ENCODE measurements at regions not wholly inside any gene's neighbourhood (a gene's known extent, or its start where the extent isn't known, plus 50 kb on each side); places are given as distances from the start of the nearest gene placed in this dataset.

DNA sequence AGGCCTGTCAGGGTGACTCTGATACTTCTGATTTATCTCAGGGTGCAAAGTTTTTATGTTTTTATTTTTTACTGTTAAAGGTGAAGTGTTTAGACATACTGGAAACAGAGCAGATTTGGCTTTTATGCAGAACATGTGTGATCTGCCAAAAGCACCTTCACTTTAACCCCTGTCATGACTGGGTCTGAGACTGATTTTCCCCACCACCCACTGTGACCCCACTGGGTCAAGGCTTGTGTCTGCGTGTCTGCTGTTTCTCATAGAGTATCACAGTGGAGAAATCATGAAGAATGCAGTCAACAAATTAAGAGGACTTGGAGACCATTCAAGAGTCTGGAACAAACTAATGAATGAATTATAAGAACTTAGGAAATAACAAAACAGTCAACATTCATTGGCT lies 131.2 kb downstream of the SPTSSA start:
- FAIRE-seq (no peak), DNase-seq (peak in 1 of 5 donors; percentile 41)
- Histone ChIP-seq H3K27me3 (ENCODE audit: control insufficient read depth, insufficient read depth, low read length) (no peaks in the 10 kb centered on the region), H3K36me3 (ENCODE audit: control insufficient read depth in 2 of 3, insufficient read depth in 3 of 3, low read length in 3 of 3) (no peaks in the 10 kb centered on the region), H3K9me3 (ENCODE audit: control insufficient read depth in 2 of 3, insufficient read depth in 1 of 3, low read length in 3 of 3) (no peaks in the 10 kb centered on the region), H3K27ac (ENCODE audit: low read depth in 2 of 2, low read length in 2 of 2) (no peak overlapping the region), H3K4me3 (ENCODE audit: low read length in 3 of 3) (no peak overlapping the region), H3K9ac (ENCODE audit: low read length in 3 of 3) (no peak overlapping the region), H3K4me1 (ENCODE audit: control insufficient read depth in 2 of 3, insufficient read depth in 2 of 3, low read depth in 1 of 3, low read length in 3 of 3) (peaks cover 0 to 7% (median 5%) of the 10 kb centered on the region in 3 donors)
- intact Hi-C loops (cut with DNase I) = no loop called here
- TF ChIP-seq, protein P1, sequence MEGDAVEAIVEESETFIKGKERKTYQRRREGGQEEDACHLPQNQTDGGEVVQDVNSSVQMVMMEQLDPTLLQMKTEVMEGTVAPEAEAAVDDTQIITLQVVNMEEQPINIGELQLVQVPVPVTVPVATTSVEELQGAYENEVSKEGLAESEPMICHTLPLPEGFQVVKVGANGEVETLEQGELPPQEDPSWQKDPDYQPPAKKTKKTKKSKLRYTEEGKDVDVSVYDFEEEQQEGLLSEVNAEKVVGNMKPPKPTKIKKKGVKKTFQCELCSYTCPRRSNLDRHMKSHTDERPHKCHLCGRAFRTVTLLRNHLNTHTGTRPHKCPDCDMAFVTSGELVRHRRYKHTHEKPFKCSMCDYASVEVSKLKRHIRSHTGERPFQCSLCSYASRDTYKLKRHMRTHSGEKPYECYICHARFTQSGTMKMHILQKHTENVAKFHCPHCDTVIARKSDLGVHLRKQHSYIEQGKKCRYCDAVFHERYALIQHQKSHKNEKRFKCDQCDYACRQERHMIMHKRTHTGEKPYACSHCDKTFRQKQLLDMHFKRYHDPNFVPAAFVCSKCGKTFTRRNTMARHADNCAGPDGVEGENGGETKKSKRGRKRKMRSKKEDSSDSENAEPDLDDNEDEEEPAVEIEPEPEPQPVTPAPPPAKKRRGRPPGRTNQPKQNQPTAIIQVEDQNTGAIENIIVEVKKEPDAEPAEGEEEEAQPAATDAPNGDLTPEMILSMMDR (IDR thresholded peaks at IDR 0.05; ENCODE audit: borderline replicate concordance, extremely low read depth, insufficient read depth) = no peak

DNA sequence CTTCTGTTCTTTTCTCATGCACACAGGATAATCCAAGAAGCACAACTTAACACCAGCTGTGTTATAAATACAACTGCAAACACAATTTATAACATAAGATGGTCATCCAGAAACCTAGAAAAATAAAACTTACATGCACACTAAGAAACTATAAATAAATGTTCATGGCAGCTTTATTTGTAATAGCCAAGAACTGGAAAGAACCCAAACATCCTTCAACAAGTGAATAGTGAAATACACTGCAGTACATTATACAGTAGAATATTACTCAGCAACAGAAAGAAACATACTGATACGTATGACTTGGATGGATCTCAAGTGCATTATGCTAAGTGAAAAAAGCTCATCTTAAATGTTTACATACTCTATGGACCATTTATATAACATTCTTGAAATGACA lies 132.7 kb downstream of the SPTSSA start:
- no peaks in the 10 kb centered on the region for H3K36me3 ChIP-seq (ENCODE audit: control insufficient read depth in 2 of 3, insufficient read depth in 3 of 3, low read length in 3 of 3)
- peaks cover 0 to 7% (median 5%) of the 10 kb centered on the region in 3 donors for H3K4me1 ChIP-seq (ENCODE audit: control insufficient read depth in 2 of 3, insufficient read depth in 2 of 3, low read depth in 1 of 3, low read length in 3 of 3)
- H3K27me3 ChIP-seq (ENCODE audit: control insufficient read depth, insufficient read depth, low read length) = no peaks in the 10 kb centered on the region
- intact Hi-C loops (cut with DNase I) = no loop called here
- H3K9ac ChIP-seq (ENCODE audit: low read length in 3 of 3) = no peak overlapping the region
- H3K27ac ChIP-seq (ENCODE audit: low read depth in 2 of 2, low read length in 2 of 2) = no peak overlapping the region
- no peak overlapping the region for H3K4me3 ChIP-seq (ENCODE audit: low read length in 3 of 3)
- FAIRE-seq (no peak), DNase-seq (peak in 2 of 5 donors; percentile 20 to 75)
- no peaks in the 10 kb centered on the region for H3K9me3 ChIP-seq (ENCODE audit: control insufficient read depth in 2 of 3, insufficient read depth in 1 of 3, low read length in 3 of 3)
- TF ChIP-seq, protein P1 (IDR thresholded peaks at IDR 0.05; ENCODE audit: borderline replicate concordance, extremely low read depth, insufficient read depth) = no peak

GRCh38 chr14:34328178-34328577 lies 133.9 kb downstream of the SPTSSA start:
- Histone ChIP-seq H3K9ac (ENCODE audit: low read length in 3 of 3) (no peak overlapping the region), H3K4me1 (ENCODE audit: control insufficient read depth in 2 of 3, insufficient read depth in 2 of 3, low read depth in 1 of 3, low read length in 3 of 3) (peaks cover 0 to 7% (median 5%) of the 10 kb centered on the region in 3 donors), H3K27ac (ENCODE audit: low read depth in 2 of 2, low read length in 2 of 2) (no peak overlapping the region), H3K4me3 (ENCODE audit: low read length in 3 of 3) (no peak overlapping the region), H3K27me3 (ENCODE audit: control insufficient read depth, insufficient read depth, low read length) (no peaks in the 10 kb centered on the region), H3K9me3 (ENCODE audit: control insufficient read depth in 2 of 3, insufficient read depth in 1 of 3, low read length in 3 of 3) (no peaks in the 10 kb centered on the region), H3K36me3 (ENCODE audit: control insufficient read depth in 2 of 3, insufficient read depth in 3 of 3, low read length in 3 of 3) (no peaks in the 10 kb centered on the region)
- TF ChIP-seq, protein P1 (IDR thresholded peaks at IDR 0.05; ENCODE audit: borderline replicate concordance, extremely low read depth, insufficient read depth) = no peak
- intact Hi-C loops (cut with DNase I) = no loop called here
- DNase-seq (no peak), FAIRE-seq (no peak)

DNA sequence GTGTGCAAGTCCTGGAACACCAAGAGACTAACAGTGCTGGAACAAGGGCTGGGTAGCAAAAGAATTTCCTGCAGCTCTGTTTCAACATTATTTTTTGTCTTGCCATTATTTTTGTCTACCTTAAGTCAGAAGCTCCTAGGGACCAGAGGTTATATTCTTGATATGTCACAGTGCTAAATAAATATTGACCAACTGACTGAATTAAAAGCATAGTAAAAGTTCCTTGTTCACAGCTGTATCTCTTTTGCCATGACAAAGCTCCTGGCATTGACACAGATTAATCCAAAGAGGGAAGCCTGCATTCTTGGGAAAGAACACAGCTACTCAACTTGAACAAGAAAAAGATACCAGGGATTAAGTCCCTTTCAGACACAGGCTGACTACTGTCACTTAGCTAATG lies 136.5 kb downstream of the SPTSSA start:
- Histone ChIP-seq H3K4me3 (ENCODE audit: low read length in 3 of 3) (no peak overlapping the region), H3K27me3 (ENCODE audit: control insufficient read depth, insufficient read depth, low read length) (no peaks in the 10 kb centered on the region), H3K36me3 (ENCODE audit: control insufficient read depth in 2 of 3, insufficient read depth in 3 of 3, low read length in 3 of 3) (no peaks in the 10 kb centered on the region), H3K4me1 (ENCODE audit: control insufficient read depth in 2 of 3, insufficient read depth in 2 of 3, low read depth in 1 of 3, low read length in 3 of 3) (peaks cover 0 to 4% (median 0%) of the 10 kb centered on the region in 3 donors), H3K9ac (ENCODE audit: low read length in 3 of 3) (no peak overlapping the region), H3K27ac (ENCODE audit: low read depth in 2 of 2, low read length in 2 of 2) (no peak overlapping the region), H3K9me3 (ENCODE audit: control insufficient read depth in 2 of 3, insufficient read depth in 1 of 3, low read length in 3 of 3) (no peaks in the 10 kb centered on the region)
- intact Hi-C loops (cut with DNase I) = no loop called here
- TF ChIP-seq, protein P1 (IDR thresholded peaks at IDR 0.05; ENCODE audit: borderline replicate concordance, extremely low read depth, insufficient read depth) = no peak
- DNase-seq (no peak), FAIRE-seq (no peak)
